GM12892 (cell line): ENCODE measurements at regions not wholly inside any gene's neighbourhood (a gene's known extent, or its start where the extent isn't known, plus 50 kb on each side); places are given as distances from the start of the nearest gene placed in this dataset.

Experiments used
- POLR2A ChIP-seq: IDR thresholded peaks from 2 replicates; pipeline ENCODE4 v1.6.1; 2011; ENCODE audit warnings: low read depth, low read length, control low read depth
- TAF1 ChIP-seq: IDR thresholded peaks from 2 replicates; pipeline ENCODE4 v1.6.1; 2011; ENCODE audit warnings: low read depth, mild to moderate bottlenecking, control low read depth, low read length, borderline replicate concordance

DNA sequence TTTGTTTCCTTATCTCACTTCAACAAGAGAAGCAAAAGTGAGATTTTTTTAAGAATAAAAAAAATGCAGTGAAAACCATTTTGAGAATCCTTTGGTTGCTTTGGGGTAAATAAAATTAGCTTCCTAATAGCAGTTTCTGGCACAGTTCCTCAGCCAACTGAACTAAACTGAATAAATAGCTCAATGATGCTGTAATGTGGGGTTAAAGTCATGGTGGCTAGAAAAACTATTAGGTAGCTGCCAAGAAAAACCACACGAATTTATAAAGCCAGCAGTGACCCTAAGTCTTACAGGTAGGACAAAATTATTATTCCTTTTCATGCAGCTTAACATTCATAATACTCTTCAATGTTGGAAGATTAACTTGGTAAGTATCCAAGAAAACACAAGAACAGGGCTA lies 142.4 kb downstream of the APIP start:
- TF ChIP-seq POLR2A: no peak
- no peak for TF ChIP-seq TAF1
